MM.1S (cell line): ENCODE measurements at regions not wholly inside any gene's neighbourhood (a gene's known extent, or its start where the extent isn't known, plus 50 kb on each side); places are given as distances from the start of the nearest gene placed in this dataset.

Experiments used
- EZH2 ChIP-seq: fragments of 300-600 bp; sonication (generic); optimal IDR thresholded peaks from 2 replicates; pipeline ENCODE3; 2017; ENCODE audit warnings: low read depth, mild to moderate bottlenecking, antibody characterized with exemption, low read length, mixed read lengths
- EZH2phosphoT487 ChIP-seq: fragments of 300-600 bp; sonication (generic); IDR thresholded peaks from 2 replicates; pipeline ENCODE4 v1.6.1; 2018; ENCODE audit warnings: antibody characterized with exemption, low read length
- TF ChIP-seq, protein P1 (sequence below): fragments of 300-600 bp; sonication (generic); IDR thresholded peaks from 2 replicates; pipeline ENCODE4 v1.5.1; 2016; ENCODE audit warnings: antibody characterized with exemption, low read length, mixed read lengths

DNA sequence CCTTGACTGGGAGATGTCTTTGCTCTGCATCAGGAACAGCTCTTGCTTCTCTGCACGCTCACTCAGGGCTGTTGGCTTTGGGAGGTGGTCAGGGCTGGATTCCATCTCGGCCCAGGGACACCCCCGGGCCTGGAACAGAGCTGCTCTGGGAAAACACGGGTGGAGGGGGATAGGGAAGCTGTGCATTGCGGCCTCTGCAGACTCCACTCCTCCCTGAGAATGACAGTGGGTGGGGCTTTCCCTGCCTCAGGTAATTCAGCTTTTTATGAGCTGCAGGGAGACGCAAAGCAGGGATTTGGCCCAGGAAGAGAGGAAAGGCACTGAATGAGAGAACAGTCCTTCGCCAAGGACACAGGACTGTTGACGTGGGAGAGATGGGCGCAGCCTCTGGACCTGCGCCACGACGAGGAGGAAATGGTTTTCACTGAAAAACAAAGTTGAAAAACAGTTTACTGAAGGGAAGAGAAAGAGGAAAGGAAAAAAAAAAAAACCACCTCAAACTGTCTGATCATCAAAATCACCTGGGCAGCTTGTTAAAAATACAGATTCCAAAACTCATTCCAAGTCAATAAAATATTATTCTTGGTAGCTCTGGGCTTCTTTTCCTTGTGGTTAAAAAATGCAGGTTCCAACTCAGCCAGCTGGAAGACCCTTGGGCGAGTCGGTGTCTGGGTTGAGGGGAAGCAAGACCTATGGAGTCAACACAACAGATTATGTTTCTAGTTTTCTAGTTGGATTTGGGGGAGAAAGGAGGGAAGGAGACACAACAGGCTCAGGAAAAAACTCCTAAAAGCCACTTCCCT, 194.0 kb downstream of the ZFP36L2 start:
- TF ChIP-seq, protein P1, sequence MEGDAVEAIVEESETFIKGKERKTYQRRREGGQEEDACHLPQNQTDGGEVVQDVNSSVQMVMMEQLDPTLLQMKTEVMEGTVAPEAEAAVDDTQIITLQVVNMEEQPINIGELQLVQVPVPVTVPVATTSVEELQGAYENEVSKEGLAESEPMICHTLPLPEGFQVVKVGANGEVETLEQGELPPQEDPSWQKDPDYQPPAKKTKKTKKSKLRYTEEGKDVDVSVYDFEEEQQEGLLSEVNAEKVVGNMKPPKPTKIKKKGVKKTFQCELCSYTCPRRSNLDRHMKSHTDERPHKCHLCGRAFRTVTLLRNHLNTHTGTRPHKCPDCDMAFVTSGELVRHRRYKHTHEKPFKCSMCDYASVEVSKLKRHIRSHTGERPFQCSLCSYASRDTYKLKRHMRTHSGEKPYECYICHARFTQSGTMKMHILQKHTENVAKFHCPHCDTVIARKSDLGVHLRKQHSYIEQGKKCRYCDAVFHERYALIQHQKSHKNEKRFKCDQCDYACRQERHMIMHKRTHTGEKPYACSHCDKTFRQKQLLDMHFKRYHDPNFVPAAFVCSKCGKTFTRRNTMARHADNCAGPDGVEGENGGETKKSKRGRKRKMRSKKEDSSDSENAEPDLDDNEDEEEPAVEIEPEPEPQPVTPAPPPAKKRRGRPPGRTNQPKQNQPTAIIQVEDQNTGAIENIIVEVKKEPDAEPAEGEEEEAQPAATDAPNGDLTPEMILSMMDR = no peak
- TF ChIP-seq EZH2 (no peak), EZH2phosphoT487 (no peak)
